T-cell (primary cell): ENCODE measurements at regions not wholly inside any gene's neighbourhood (a gene's known extent, or its start where the extent isn't known, plus 50 kb on each side); places are given as distances from the start of the nearest gene placed in this dataset.

Source experiments
- ATAC-seq, 4 experiments: fragments of 200-7000 bp in 3 of 4; fragments of 150-1000 bp in 1 of 4; cut with Tn5 transposase; replicated peaks in 1 of 4; 1 replicate in 3 of 4; 2 replicates in 1 of 4; pipeline ENCODE4 v1.10.0; 2021; ENCODE audit warnings: moderate library complexity in 3 of 4, mild to moderate bottlenecking in 2 of 4, moderate number of reproducible peaks in 1 of 4
- CTCF ChIA-PET, 2 donors: fragments of 300-600 bp; sonication (Branson Sonifier 250); formaldehyde crosslinking; loops; one replicate each; lab custom pipeline; 2022; ENCODE audit warnings: antibody characterized with exemption in 2 of 2; lab: Charles Lee
- POLR2A ChIA-PET, 2 donors: fragments of 300-600 bp; sonication (Branson Sonifier 250); formaldehyde crosslinking; loops; one replicate each; lab custom pipeline; 2022; ENCODE audit warnings: antibody characterized with exemption in 2 of 2; lab: Charles Lee
- DNase-seq, 35 experiments: peaks; one replicate each; pipeline versions ENCODE4 v3.0.0 to v3.0.0-alpha.2; 2013 to 2023
- H3K27ac ChIP-seq: one replicate; pipeline ENCODE4 v1.5.1; 2013; ENCODE audit warnings: low read length
- H3K27me3 ChIP-seq, 2 experiments: replicated peaks in 1 of 2; 1 replicate in 1 of 2; 2 replicates in 1 of 2; pipeline versions ENCODE4 v1.6.1 to v1.7.0; 2013; ENCODE audit warnings: low read length in 1 of 2, mixed read lengths in 1 of 2; ENCODE audit not compliant: control insufficient read depth in 2 of 2, insufficient read depth in 2 of 2; ENCODE audit errors: extremely low read depth in 1 of 2
- H3K36me3 ChIP-seq, 2 donors: 1 replicate in 1 of 2; 2 replicates in 1 of 2; pipeline versions ENCODE4 v1.6.1 to v1.7.0; 2013; ENCODE audit warnings: low read length in 1 of 2; ENCODE audit not compliant: control insufficient read depth in 2 of 2, insufficient read depth in 1 of 2; ENCODE audit errors: extremely low read depth in 1 of 2
- H3K4me1 ChIP-seq, 2 experiments: 1 replicate in 1 of 2; 2 replicates in 1 of 2; pipeline versions ENCODE4 v1.6.1 to v1.7.0; 2013; ENCODE audit warnings: low read length in 2 of 2, mixed read lengths in 1 of 2; ENCODE audit not compliant: insufficient read depth in 2 of 2, control insufficient read depth in 1 of 2; ENCODE audit errors: extremely low read depth in 1 of 2
- H3K4me3 ChIP-seq, 2 donors: 1 replicate in 1 of 2; 2 replicates in 1 of 2; pipeline versions ENCODE4 v1.5.1 to v1.7.0; 2013; ENCODE audit warnings: mild to moderate bottlenecking in 2 of 2, low read length in 1 of 2, moderate library complexity in 1 of 2; ENCODE audit not compliant: control insufficient read depth in 1 of 2; ENCODE audit errors: extremely low read depth in 1 of 2
- H3K9me3 ChIP-seq: 2 replicates; pipeline ENCODE4 v1.7.0; 2013
- H3K27ac Mint-ChIP-seq, 2 donors: one replicate each; pipeline ENCODE4 v1.8.0; 2020 to 2021; ENCODE audit warnings: mild to moderate bottlenecking in 2 of 2, mixed read lengths in 2 of 2
- H3K27me3 Mint-ChIP-seq, 2 donors: one replicate each; pipeline ENCODE4 v1.8.0; 2021 to 2022; ENCODE audit warnings: mixed read lengths in 2 of 2
- H3K36me3 Mint-ChIP-seq: one replicate; pipeline ENCODE4 v1.8.0; 2021; ENCODE audit warnings: mixed read lengths
- H3K4me1 Mint-ChIP-seq, 3 donors: one replicate each; pipeline ENCODE4 v1.8.0; 2020 to 2022; ENCODE audit warnings: mixed read lengths in 3 of 3, mild to moderate bottlenecking in 1 of 3
- H3K4me3 Mint-ChIP-seq, 3 donors: one replicate each; pipeline ENCODE4 v1.8.0; 2020 to 2022; ENCODE audit warnings: mild to moderate bottlenecking in 3 of 3, mixed read lengths in 3 of 3, moderate library complexity in 3 of 3
- H3K9me3 Mint-ChIP-seq, 3 donors: one replicate each; pipeline ENCODE4 v1.8.0; 2020 to 2022; ENCODE audit warnings: mixed read lengths in 3 of 3
- WGBS: methylation state at CpG from one replicate; pipeline ENCODE4 v1.1.5; 2013; ENCODE audit warnings: missing lambda C conversion rate; ENCODE audit not compliant: insufficient coverage; 5-methylcytosine and 5-hydroxymethylcytosine counted together

GRCh38 chr10:30782157-30782536 is 152.6 kb upstream of the LYZL2 start:
- H3K27ac Mint-ChIP-seq: peak overlapping the region in 1 of 2 donors; percentile 55
- Histone ChIP-seq H3K36me3 (no peaks in the 10 kb centered on the region), H3K27me3 (no peaks in the 10 kb centered on the region), H3K9me3 (no peaks in the 10 kb centered on the region), H3K4me3 (no peak overlapping the region), H3K4me1 (peaks cover 3 to 38% of the 10 kb centered on the region in 2 experiments), H3K27ac (no peak overlapping the region)
- H3K4me1 Mint-ChIP-seq: peaks cover 12 to 17% (median 13%) of the 10 kb centered on the region in 3 donors
- H3K36me3 Mint-ChIP-seq: no peaks in the 10 kb centered on the region
- POLR2A ChIA-PET: no interaction called here
- H3K4me3 Mint-ChIP-seq: no peak overlapping the region
- H3K27me3 Mint-ChIP-seq: peaks cover 0 to 2% of the 10 kb centered on the region in 2 donors
- DNase-seq (no peak), ATAC-seq (no peak)
- no peaks in the 10 kb centered on the region for H3K9me3 Mint-ChIP-seq
- CTCF ChIA-PET: interaction anchor here (0.5 to 1.0 kb wide), 5 partner anchors 216 to 1080 kb away, joined by 3 read pairs; no protein-coding TSS in a partner anchor
- 100% methylated on average over 1 of the region's 7 CpGs for WGBS

- no peak overlapping the region for H3K27ac ChIP-seq
- 95% methylated on average over 10 of the region's 12 CpGs for WGBS
- Mint-ChIP-seq H3K27ac (no peak overlapping the region), H3K36me3 (no peaks in the 10 kb centered on the region), H3K4me3 (no peak overlapping the region), H3K9me3 (no peaks in the 10 kb centered on the region), H3K4me1 (peaks cover 12 to 17% (median 13%) of the 10 kb centered on the region in 3 donors), H3K27me3 (peaks cover 0 to 2% of the 10 kb centered on the region in 2 donors)
- ChIA-PET CTCF (no interaction called here), POLR2A (interaction anchor here in 1 of 2 donors (0.6 kb wide), 1 partner anchor 352 kb away, joined by 3 read pairs; no protein-coding TSS in a partner anchor)
- ATAC-seq: no peak
- peaks cover 3 to 38% of the 10 kb centered on the region in 2 experiments for H3K4me1 ChIP-seq
- DNase-seq: no peak
- no peaks in the 10 kb centered on the region for H3K9me3 ChIP-seq
- H3K27me3 ChIP-seq: no peaks in the 10 kb centered on the region
- no peak overlapping the region for H3K4me3 ChIP-seq
- H3K36me3 ChIP-seq: no peaks in the 10 kb centered on the region
These were observed 152.1 kb upstream of the LYZL2 start for GRCh38 chr10:30781670-30782121.

DNA sequence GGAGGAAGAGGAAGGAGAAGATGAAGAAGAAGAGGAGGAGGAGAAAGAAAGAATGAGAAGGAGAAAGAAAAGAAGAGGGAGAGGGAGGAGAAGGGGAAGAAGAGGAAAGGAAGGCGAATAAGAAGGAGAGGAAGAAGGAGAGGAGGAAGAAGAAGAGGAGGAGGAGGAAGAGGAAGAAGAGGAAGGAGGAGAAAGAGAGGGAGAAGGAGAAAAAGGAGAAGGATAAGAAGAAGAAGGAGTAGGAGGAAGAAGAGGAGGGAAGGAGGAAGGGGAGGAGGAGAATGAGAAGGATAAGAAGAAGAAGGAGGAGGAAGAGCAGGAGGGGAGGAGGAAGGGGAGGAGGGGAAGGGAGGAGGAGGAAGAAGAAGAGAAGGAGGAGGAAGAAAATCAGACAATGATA is 149.2 kb upstream of the LYZL2 start:
- no peak overlapping the region for H3K4me3 Mint-ChIP-seq
- Histone ChIP-seq H3K9me3 (no peaks in the 10 kb centered on the region), H3K36me3 (no peaks in the 10 kb centered on the region), H3K4me1 (peaks cover 0 to 23% of the 10 kb centered on the region in 2 experiments), H3K27ac (no peak overlapping the region), H3K27me3 (peaks cover 0 to 10% of the 10 kb centered on the region in 2 experiments), H3K4me3 (no peak overlapping the region)
- POLR2A ChIA-PET: no interaction called here
- 31% methylated on average over 1 of the region's 1 CpG for WGBS
- ATAC-seq (no peak), DNase-seq (no peak)
- peaks cover 0 to 2% of the 10 kb centered on the region in 2 donors for H3K27me3 Mint-ChIP-seq
- H3K4me1 Mint-ChIP-seq: peaks cover 3 to 6% (median 4%) of the 10 kb centered on the region in 3 donors
- no peak overlapping the region for H3K27ac Mint-ChIP-seq
- CTCF ChIA-PET: no interaction called here
- H3K9me3 Mint-ChIP-seq: no peaks in the 10 kb centered on the region
- H3K36me3 Mint-ChIP-seq: no peaks in the 10 kb centered on the region

- Histone ChIP-seq H3K36me3 (no peaks in the 10 kb centered on the region), H3K4me1 (no peaks in the 10 kb centered on the region), H3K27ac (no peak overlapping the region), H3K27me3 (peaks cover 0 to 17% of the 10 kb centered on the region in 2 experiments), H3K9me3 (no peaks in the 10 kb centered on the region), H3K4me3 (no peak overlapping the region)
- no peak for ATAC-seq
- H3K36me3 Mint-ChIP-seq: no peaks in the 10 kb centered on the region
- WGBS: 80% methylated on average over 7 of the region's 10 CpGs
- DNase-seq: no peak
- H3K4me1 Mint-ChIP-seq: no peaks in the 10 kb centered on the region
- POLR2A ChIA-PET: no interaction called here
- H3K4me3 Mint-ChIP-seq: no peak overlapping the region
- CTCF ChIA-PET: no interaction called here
- peaks cover 0 to 5% (median 4%) of the 10 kb centered on the region in 3 donors for H3K9me3 Mint-ChIP-seq
- H3K27ac Mint-ChIP-seq: no peak overlapping the region
- peaks cover 0 to 2% of the 10 kb centered on the region in 2 donors for H3K27me3 Mint-ChIP-seq
These were observed 146.4 kb upstream of the LYZL2 start for GRCh38 chr10:30775779-30776591.

- H3K27me3 ChIP-seq: peaks cover 0 to 17% of the 10 kb centered on the region in 2 experiments
- WGBS: 90% methylated on average over 7 of the region's 10 CpGs
- no peak for ATAC-seq
- no peaks in the 10 kb centered on the region for H3K36me3 ChIP-seq
- POLR2A ChIA-PET: interaction anchor here in 1 of 2 donors (0.5 to 0.8 kb wide), 2 partner anchors 980 to 1091 kb away, joined by 3 to 6 read pairs; no protein-coding TSS in a partner anchor
- no peaks in the 10 kb centered on the region for H3K9me3 ChIP-seq
- no peak overlapping the region for H3K27ac Mint-ChIP-seq
- H3K27ac ChIP-seq: no peak overlapping the region
- no peak for DNase-seq
- H3K36me3 Mint-ChIP-seq: no peaks in the 10 kb centered on the region
- CTCF ChIA-PET: interaction anchor here in 1 of 2 donors (1.1 kb wide), 1 partner anchor 10 kb away, joined by 5 read pairs; no protein-coding TSS in a partner anchor
- H3K4me3 Mint-ChIP-seq: no peak overlapping the region
- H3K4me3 ChIP-seq: no peak overlapping the region
- H3K27me3 Mint-ChIP-seq: no peaks in the 10 kb centered on the region
- H3K4me1 Mint-ChIP-seq: no peaks in the 10 kb centered on the region
- no peaks in the 10 kb centered on the region for H3K4me1 ChIP-seq
- H3K9me3 Mint-ChIP-seq: peaks cover 0 to 11% (median 7%) of the 10 kb centered on the region in 3 donors
These were observed 144.7 kb upstream of the LYZL2 start for GRCh38 chr10:30774261-30774660.

- Mint-ChIP-seq H3K9me3 (peaks cover 0 to 11% (median 7%) of the 10 kb centered on the region in 3 donors), H3K27ac (no peak overlapping the region), H3K4me1 (no peaks in the 10 kb centered on the region), H3K36me3 (no peaks in the 10 kb centered on the region), H3K27me3 (no peaks in the 10 kb centered on the region), H3K4me3 (no peak overlapping the region)
- no peaks in the 10 kb centered on the region for H3K9me3 ChIP-seq
- no peaks in the 10 kb centered on the region for H3K36me3 ChIP-seq
- no peak for DNase-seq
- no peaks in the 10 kb centered on the region for H3K4me1 ChIP-seq
- POLR2A ChIA-PET: no interaction called here
- peaks cover 0 to 17% of the 10 kb centered on the region in 2 experiments for H3K27me3 ChIP-seq
- no peak for ATAC-seq
- no peak overlapping the region for H3K27ac ChIP-seq
- WGBS: 80% methylated on average over 1 of the region's 1 CpG
- no peak overlapping the region for H3K4me3 ChIP-seq
- CTCF ChIA-PET: no interaction called here
These were observed 143.9 kb upstream of the LYZL2 start for GRCh38 chr10:30773501-30773900.
